HCEC 1CT (cell line): ENCODE measurements at regions not wholly inside any gene's neighbourhood (a gene's known extent, or its start where the extent isn't known, plus 50 kb on each side); places are given as distances from the start of the nearest gene placed in this dataset.

Experiments
- DNase-seq: peaks from one replicate; pipeline ENCODE4 v3.0.0-alpha.2; 2017

DNA sequence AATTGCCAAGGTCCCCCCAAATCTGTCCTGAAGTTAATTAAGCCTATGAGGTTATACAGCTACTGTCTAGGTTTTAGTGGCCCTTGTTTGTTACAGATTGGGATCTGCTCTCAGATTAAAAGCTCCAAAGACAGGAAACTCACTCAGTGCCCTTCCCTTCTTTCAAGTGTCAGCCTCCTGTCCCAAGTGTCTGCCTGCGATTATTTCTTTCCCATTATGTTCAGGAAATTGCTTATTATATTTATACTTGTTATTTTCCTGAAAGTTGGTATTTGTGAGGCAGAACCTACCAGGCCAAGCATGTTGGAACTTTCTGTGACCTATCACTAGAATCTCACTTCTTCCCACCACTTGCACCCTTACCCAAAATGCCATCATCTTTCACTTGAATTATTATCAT is 173.2 kb downstream of the AREG start:
- no peak for DNase-seq

DNA sequence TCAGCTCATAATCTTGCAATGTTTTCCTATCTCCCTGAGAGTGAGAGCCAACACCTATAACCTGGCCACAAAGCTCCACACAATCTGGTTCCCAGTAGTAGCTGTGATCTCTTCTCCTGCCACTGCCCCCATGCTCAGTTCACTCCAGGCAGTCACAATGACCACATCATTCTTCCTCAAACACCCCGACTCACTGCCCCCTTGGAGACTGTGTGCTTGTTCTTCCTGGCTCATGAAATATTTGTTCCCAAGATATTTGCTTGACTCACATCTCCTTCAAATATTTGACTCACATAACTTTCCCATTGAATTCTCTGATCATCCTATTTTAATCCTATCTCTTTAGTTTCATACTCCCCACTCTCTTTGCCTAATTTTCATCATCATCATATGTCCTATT is 173.7 kb downstream of the AREG start:
- peak; percentile 53 for DNase-seq

DNA sequence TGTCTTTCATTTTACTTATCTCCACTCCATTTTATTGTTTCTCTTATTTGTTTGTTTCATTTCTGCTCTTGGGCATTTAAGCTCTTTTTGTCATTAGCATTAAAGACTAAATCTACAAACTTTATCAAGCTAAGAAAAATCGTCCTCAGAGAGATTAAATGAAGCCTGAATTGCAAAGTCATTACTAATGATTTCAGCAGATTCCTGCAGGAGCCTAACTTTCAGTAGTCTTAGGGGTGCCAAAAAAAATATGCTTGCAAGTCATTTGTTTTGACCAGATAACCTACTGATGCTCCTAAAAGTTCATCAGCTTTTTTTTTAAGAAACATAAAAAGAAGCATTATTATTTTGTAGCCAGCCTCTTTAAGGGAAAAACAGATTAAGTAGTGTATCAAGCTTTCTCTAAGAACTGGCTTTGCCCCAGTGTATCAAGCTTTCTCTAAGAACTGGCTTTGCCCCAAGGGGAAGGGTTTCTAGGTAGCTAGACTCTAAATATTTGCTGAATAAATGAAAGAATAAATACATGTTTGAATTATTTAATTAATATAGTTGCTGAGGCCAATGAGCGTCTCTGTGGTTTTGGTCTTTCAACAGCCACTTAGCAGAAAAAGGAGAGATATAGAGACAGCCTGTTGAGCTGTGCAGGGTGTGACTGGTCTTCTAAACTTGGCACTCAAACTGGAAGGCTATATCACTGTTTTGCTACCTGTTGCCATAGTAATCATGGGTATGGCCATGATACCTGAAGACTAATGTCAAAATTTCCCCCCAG is 174.2 kb downstream of the BTC start:
- no peak for DNase-seq

DNA sequence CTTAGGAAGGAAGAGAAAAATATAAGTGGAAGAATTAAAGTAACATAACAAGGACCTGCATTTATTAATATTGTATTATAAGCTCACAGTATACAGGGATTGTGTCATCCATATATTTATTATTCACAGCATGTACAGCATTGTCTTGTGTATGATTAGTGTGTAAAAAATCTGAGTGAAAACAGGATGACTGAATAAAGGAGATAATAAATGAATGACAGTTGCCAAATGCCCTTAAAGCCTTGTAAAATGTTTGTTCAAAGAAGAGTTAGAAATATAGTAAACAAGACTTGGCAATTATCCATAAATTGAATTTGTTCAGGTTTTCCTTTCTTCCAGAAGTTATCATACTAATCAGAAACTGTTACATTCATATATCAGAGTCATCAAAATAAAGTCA is 172.7 kb downstream of the BTC start:
- DNase-seq: no peak

DNA sequence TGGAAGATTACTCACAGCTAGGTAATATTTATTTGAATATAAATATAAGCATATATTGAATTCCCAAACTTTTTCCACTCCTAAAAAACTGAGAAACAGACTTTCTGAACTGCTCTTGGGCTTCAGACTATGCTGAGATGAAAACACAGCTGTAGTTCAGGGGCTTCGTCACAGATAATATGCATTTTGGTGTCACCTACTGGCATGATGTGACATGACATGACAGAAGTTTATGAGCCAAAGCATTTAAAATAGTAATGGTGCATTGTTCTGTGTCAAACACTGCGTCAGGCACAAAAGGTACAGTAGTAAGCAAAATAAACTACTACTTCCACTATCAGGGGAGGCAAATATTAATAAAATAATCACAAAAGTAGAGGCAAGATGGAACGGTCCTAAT is 171.3 kb downstream of the BTC start:
- peak; percentile 39 for DNase-seq

DNA sequence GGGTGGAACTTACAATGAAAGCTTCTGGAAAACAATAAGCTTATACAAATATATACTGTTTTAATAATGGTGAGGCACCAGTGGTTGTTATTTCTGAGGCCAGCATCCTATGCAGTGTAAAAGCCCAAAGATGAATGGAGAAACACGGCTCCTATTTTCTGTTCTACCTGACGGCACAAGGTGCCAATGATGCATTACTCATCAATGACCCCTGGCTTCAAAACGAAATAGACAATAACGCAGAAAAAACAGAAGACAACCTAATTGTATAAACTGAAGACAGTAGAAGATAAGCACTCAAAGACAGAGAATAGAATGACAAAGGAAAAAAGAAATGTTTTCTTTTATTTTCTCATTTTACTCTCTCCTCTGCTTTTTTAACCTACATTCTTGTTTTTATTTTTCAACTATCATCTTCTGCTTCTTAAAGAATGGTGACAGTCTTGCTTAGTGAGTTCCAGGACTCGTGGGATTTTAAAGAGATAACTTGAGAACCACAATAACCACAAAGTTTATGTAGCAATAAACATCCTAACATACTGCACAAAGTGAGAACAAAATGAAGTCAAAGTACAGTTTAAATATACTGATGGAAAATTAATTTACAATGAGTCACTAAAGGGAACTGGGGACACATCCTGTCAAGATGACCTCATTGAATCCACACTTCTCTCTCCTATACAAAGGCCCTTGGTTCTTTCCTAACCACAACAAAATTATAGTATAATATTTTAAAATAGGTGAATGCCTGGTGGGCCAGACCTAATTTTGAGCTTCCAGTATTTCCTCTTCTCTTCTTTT is 169.8 kb downstream of the BTC start:
- DNase-seq: peak; percentile 90

DNA sequence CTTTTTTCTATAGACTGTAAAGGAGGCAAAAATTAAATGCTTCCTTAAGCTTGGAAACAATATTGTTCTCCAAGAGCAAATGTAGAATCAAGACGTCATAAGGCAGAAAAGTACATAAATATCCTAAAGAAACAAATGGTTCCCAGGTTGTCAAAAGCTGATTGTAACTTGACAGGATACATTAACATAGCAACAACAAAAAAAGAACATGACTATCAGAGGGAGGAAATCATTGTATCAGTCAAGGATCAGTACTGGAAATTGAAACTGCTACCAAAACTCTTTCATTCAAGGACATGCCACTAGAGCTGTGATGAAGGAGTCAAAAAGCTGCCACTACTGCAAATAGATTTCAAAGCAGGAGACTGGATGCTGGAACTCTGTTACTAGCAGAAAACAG is 168.3 kb downstream of the BTC start:
- no peak for DNase-seq

DNA sequence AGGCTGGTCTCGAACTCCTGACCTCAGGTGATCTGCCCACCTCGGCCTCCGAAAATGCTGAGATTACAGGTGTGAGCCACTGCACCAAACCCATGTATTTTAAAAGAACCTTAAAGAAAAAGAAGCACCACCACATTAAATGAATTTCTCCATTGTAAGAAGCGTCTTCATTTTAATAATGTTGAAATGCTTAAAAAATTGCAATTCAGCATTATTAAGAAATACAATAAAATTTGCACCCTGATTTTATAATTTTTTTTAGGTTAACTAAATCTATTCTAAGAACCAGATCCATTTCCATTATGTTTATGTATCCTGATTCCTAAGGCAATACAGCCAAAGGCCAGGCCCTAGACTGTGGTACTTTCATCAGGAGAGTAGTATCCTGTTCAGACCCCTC is 167.2 kb downstream of the BTC start:
- DNase-seq: no peak

DNA sequence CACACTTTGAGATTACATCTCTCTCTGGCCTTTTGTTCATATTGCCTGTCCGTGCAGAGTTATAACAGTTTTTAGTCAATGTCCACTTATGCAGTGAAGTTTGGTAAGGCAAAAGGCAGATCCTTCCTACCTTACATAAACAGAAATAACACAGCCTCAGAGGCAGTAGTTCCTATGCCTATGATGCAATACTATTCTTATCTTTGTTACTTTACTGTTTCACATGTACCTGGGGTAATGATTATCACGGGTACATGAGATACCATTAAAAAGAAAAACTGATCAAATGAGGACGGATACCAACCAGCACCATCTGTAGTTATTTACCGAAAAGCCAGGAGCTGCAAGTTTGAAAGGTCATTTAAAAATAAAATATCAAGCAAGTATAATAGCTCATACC is 166.8 kb downstream of the BTC start:
- no peak for DNase-seq

DNA sequence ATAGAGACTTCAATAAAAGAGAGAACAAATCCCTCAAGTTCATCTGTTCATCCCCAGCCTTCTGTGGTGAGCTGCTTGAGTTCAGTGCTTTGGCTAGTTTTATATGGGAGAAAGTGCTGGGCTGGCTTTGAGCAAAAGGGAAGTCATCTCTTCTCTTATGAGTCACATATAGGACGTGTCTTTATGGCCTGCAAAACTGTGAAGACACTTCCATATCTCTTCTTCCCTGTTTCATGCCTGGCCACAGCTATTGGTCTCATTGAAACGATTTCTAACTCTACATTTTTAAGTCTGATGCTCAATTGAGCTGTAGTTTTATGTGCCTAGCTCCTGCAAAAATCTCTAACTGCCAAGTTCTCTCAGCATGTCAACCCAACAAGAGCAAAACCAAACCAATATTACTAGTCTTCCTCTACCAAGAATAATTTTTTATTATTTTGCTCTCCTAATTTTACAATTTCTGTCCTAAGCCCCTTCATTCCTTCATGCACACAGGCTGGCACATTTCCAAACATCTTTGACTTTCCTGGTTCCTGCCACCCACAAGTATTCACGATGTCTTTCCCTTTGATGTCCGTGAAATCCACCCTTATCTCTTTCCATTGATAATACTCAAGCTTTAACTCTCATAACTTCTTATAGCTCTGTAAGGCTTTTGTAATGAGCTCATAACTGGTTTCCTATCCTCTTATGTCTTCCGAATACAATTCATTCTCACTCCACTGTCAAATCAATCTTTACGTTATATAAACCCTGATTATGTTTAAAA is 165.3 kb downstream of the BTC start:
- no peak for DNase-seq

DNA sequence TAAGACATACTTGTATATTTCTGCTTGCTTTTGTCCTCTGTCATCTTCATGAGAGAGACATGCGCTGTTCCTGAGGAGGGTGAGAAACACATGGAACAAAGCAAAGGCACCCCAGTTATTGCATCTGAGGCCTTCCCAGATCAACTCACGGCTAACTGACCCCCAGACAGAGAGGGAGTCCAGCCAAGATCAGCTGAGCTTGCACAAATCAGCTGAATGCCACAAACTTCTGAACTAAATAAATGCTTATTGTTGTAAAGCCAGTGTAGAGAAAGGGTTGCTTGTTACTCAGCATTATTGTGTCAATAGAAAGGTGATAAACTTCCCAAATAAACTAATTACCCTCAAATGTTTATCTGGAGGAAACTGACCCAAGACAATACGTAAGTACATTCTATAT is 163.8 kb downstream of the BTC start:
- no peak for DNase-seq

DNA sequence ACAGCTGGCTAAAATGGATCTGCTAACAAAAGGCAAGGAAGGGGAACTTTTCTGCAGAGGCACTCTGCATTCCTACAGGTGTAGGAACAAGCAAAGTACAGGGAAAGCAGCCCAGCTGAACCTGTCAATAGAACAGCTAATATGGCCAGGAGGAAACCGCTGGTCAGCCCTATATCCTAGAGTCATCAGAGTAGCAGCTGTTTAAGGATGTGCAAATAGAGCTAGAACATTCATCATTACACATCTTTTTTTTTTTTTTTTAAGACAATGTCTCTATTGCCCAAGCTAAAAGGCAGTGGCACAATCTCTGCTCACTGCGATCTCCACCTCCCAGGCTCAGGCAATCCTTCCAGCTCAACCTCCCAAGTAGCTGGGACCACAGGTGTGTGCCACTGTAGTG is 163.0 kb downstream of the BTC start:
- DNase-seq: peak; percentile 67

DNA sequence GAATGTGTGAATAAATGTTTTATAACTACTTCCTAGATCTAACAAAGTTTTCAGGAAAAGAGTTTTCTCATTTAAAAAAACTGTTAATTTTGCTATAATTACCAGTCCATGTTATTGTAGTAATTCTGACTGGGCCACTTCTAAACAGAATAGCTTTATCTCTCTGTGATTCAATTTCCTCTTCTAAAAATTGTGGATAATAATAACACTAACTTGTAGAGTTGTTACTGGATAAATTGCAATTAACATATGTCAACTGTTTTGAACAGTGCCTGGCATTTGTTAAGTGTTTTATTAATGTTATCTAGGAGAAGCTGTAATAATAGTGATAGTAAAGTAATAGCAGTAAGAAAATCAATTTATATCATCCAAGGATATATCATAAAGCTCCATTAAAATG is 162.3 kb downstream of the BTC start:
- DNase-seq: no peak

DNA sequence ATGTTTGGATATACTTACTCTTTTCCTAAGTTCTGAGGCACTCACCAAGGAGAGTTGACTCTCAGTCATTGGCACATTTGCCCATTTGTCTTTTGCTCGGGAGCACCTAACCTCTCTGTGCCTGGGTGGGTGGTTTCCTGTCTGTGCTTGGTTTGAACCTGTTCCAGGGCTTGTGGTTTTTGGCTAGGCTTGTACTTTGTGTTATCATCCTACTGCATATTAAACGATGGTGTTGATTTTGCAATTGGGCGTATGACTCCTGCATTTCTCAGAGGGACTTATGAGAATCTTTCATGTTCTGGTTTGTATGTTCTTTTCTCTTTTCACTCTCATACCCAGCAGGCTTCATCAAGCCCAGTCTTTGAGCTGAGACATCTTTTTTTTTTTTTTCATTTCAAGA is 161.7 kb downstream of the BTC start:
- peak; percentile 83 for DNase-seq

DNA sequence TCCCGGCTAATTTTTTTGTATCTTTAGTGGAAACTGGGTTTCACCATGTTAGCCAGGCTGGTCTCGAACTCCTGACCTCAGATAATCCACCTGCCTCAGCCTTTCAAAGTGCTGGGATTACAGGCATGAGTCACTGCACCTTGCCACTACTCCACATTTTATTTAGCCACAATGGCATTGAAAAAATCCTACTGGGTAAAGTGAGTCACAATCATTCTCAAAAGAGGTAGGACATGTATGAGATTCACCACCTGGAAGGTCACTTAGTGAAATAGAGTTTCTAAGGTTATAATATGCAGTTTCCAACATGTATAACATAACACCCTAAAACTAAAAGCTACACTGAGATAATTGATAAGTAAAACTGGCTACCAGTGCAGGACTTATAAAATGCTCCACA is 159.2 kb downstream of the BTC start:
- no peak for DNase-seq

DNA sequence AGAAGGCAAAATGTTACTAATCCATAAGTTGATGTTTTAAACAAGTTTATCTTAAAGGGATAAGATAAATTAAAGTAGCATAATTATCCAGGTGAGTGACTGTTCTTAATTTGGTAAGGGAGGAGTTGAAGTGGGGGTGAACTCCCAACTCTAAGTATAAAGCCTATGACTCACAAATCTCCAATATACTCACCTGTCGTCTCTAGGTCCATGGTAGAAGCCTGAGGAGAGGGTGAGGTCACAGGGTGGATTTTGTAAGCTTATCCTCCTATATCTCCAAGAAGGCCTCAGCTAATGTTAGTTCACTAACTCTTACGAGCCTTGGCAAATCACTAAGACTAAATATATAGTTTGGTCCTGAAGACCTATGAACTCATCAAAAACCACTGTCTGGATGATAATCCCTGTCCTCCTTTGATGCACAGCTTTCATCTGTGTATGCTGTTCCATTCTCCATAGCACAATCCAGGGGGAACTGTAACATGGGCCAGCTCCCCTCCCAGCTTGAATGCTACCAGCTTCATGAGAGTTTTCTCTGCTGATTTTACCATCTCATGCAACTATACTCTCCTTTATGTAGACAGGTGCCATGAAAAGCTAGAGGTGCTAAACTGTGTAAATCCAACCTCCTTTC is 158.7 kb downstream of the BTC start:
- no peak for DNase-seq

DNA sequence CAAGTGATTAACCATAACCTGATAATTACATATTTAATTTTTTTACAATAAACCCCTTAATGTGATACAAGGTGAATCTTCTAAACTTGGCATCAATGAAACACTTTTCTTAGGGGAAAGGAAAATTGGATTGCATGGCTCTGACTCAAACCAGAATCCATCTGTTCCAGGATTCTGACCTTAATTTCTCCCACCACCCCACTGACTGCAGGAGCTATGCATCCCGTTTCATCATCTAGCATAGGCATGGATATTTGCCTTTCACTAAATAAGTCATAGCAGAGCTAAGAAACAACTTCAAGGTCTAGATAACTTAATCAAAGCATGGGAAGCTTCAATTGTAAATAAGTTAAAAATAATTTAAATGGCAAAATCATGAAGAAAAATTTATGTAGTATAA is 156.3 kb downstream of the BTC start:
- peak; percentile 8 for DNase-seq

DNA sequence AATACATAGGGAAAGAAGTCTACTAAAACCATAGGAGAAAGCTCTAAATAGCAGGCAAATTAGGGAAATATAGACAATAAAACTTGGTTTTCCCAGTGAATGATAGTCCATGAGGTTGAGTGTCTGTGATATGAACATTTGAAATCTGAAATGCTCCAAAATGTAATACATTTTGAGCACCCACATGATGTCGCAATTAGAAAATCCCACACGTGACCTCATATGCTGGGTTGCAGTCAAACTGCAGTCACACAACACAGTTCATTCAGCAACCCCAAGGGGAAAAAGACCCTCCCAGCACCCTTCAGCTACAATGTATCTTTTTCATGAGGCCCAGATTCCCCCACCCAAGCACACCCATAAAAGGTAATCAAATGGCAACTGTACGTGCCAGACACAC is 155.6 kb downstream of the BTC start:
- DNase-seq: no peak

DNA sequence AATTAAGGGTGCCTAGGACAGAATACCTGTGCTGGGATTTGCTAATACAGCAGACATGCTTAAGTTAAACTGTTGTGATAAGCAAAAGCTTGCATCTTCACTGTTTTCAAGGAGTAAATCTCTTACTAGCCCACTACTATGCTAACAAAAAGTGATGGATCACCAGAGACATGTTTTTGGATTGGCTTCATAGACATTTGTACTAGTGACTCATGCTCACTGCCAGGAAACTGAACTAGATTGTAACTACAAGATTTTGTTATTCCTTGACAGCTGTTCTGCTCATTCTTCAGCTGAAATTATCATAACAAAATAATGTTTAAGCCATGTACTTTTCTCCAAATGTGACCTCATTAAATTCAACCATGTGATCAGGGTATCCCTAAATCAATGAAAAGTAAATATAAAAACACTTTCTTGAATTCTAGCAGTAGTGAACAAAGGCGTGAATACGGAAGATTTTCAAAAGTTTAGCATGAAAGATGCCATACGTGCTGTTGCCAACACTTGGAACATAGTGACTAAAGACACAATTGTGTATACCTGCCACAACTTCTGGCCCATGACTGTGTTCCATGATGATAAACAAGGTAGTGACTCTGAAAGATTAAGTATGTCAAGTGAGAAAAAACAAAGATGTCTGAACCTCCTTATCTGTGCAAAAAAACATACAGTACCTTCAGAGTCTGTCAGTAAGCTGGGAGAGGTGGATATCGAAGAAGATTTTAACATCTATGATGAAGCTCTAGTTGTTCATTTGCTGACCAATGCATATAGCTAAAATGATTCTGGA is 154.0 kb downstream of the BTC start:
- peak; percentile 71 for DNase-seq

DNA sequence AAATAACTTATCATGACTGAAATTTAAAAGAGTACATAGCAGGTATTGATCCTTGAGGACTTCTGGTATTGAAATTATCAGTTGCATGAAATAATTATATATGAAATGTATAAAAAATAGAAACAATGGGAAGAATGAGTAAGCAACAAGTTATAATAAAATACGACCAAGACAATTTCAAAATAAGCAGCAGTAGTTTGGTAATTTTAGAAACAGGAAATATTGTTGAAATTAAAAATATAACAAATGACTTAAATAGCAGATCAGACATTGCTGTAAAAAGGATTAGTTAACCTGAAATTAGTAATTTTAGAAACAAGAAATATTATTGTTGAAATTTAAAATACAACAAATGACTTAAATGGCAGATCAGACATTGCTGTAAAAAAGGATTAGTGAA is 152.3 kb downstream of the BTC start:
- DNase-seq: no peak

DNA sequence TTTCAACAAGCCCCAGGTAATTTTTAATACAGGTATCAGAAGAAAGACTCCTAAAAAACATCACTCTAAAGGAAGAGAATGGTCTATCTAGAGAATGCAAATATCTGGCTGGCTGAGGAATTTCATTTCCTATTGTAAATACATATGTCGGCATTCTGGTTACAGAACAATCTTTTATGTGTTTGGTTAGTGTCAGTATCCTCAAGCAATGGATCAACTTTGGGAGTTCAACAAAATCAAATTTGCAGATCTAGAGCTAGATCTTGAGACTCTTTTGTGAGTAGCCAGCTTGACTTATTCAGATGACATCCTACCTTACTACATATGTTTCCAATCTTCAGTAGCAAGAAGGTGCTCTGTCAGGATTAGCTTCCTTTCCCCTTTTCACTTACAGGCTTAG is 145.1 kb downstream of the BTC start:
- no peak for DNase-seq

DNA sequence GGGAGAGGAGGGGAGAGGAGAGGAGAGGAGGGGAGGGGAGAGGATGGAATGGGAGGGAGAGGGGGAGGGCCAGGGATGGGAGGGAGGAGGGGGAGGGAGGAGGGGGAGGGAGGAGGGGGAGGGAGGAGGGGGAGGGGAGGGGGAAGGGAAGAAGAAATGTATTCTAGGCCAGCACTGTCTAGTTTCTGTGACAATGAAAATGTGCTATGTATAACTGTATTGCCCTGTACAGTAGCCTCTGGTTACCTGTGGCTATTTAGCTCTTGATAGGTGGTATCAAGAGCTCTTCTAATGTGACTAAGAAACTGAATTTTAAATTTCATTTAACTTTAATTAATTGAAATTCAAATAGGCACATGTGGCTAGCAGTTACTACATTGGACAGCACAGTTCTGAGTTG is 143.1 kb downstream of the BTC start:
- no peak for DNase-seq
